Activated CD4-positive, alpha-beta memory T cell treated with anti-CD3 and anti-CD28 coated beads, Interleukin-2, amount 10 ng/mL, durations not matched to agents 7 days and 5 days (primary cell): ENCODE measurements at regions not wholly inside any gene's neighbourhood (a gene's known extent, or its start where the extent isn't known, plus 50 kb on each side); places are given as distances from the start of the nearest gene placed in this dataset.
"Not testable (repeated sequence)": the region's sequence is repeated elsewhere in the genome, so short reads cannot be mapped to it uniquely, and the experiment has no call there.

ENCODE experiments used
- CTCF ChIA-PET: fragments of 350-600 bp; sonication (Branson Sonifier 250); formaldehyde crosslinking; loops from one replicate; lab custom pipeline; 2021; ENCODE audit warnings: antibody characterized with exemption, inconsistent platforms; lab: Charles Lee
- POLR2A ChIA-PET: fragments of 350-600 bp; sonication (Branson Sonifier 250); formaldehyde crosslinking; loops from one replicate; lab custom pipeline; 2021; ENCODE audit warnings: antibody characterized with exemption; lab: Charles Lee
- DNase-seq: peaks from one replicate; pipeline ENCODE4 v3.0.0-alpha.2; 2020
- H3K27ac Mint-ChIP-seq: one replicate; pipeline ENCODE4 v1.8.0; 2021; ENCODE audit warnings: mild to moderate bottlenecking, mixed read lengths
- H3K27me3 Mint-ChIP-seq: one replicate; pipeline ENCODE4 v1.8.0; 2021; ENCODE audit warnings: mixed read lengths
- H3K36me3 Mint-ChIP-seq: one replicate; pipeline ENCODE4 v1.8.0; 2021; ENCODE audit warnings: low read depth, mixed read lengths
- H3K4me1 Mint-ChIP-seq: one replicate; pipeline ENCODE4 v1.8.0; 2021; ENCODE audit warnings: mixed read lengths
- H3K4me3 Mint-ChIP-seq: one replicate; pipeline ENCODE4 v1.8.0; 2021; ENCODE audit warnings: mild to moderate bottlenecking, mixed read lengths
- H3K9me3 Mint-ChIP-seq: one replicate; pipeline ENCODE4 v1.8.0; 2021; ENCODE audit warnings: mixed read lengths

DNA sequence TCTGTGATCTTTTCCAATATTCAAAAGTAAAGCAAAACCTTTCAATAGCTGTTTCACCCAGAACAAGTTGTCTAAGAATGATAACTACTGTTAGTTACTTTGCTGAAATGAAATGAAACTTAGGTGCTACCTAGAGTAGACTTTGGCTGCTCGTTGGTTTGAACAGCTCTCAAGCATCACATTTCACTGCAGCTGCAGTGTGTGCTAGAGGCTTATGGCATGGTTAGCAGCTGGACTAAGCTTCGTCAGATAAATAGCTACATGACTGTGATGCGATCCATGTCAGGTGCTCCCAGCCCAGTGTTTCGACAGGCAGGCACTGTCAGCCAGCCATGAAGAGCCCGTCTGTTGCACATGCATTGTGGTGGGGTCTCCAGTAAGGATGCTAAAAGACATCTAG lies 201.1 kb downstream of the TFAP2B start:
- H3K36me3 Mint-ChIP-seq = no peaks in the 10 kb centered on the region
- ChIA-PET CTCF (no interaction called here), POLR2A (no interaction called here)
- H3K27ac Mint-ChIP-seq = no peak overlapping the region
- no peak overlapping the region for H3K4me3 Mint-ChIP-seq
- H3K9me3 Mint-ChIP-seq = peaks cover 8% of the 10 kb centered on the region
- H3K27me3 Mint-ChIP-seq = no peaks in the 10 kb centered on the region
- no peaks in the 10 kb centered on the region for H3K4me1 Mint-ChIP-seq
- DNase-seq = no peak

DNA sequence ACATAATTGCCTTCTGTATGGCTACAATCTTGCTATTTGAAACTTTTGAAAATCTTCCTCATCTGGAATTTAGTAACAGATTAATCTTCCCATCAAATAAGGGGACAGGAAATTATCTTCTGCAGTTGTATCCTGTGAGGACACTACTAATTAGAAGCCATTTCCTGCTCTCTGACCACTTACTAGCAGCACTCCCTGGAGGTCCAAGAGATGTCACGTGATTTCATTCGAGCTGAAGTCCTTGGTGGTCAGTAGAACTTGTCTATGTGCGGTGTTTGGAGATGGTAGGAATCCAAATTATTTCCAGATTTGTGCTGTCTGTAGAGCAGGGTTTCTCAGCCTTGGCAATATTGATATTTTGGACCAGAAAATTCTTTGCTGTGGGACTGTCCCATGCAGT lies 202.5 kb downstream of the TFAP2B start:
- DNase-seq = no peak
- Mint-ChIP-seq H3K36me3 (no peaks in the 10 kb centered on the region), H3K27me3 (no peaks in the 10 kb centered on the region), H3K4me1 (no peaks in the 10 kb centered on the region), H3K27ac (no peak overlapping the region), H3K9me3 (peaks cover 8% of the 10 kb centered on the region), H3K4me3 (no peak overlapping the region)
- ChIA-PET CTCF (no interaction called here), POLR2A (no interaction called here)

DNA sequence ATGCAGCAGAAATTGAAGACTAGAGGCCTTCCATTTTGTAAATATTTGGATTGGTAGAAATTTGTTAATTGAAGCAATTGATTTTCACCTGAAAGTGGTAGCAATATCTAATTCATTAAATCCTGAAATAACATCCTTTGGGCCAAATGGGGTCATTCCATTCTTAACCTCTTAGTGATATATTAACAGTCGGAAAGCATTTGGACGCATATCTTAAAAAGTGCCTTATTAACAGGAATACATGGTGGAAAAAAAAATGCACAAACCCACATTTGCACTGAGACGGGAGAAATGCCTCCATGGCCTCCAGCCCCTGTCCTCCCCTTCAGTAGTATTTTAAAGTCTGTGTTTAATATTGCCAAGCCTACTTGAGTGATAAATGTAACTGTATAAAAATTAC lies 205.5 kb downstream of the TFAP2B start:
- H3K36me3 Mint-ChIP-seq = no peaks in the 10 kb centered on the region
- POLR2A ChIA-PET = no interaction called here
- CTCF ChIA-PET = interaction anchor here (0.7 kb wide), 1 partner anchor 693 kb away, joined by 4 read pairs; no protein-coding TSS in a partner anchor
- no peak overlapping the region for H3K4me3 Mint-ChIP-seq
- no peak for DNase-seq
- no peaks in the 10 kb centered on the region for H3K4me1 Mint-ChIP-seq
- no peak overlapping the region for H3K27ac Mint-ChIP-seq
- no peaks in the 10 kb centered on the region for H3K27me3 Mint-ChIP-seq
- H3K9me3 Mint-ChIP-seq = peaks cover 7% of the 10 kb centered on the region

DNA sequence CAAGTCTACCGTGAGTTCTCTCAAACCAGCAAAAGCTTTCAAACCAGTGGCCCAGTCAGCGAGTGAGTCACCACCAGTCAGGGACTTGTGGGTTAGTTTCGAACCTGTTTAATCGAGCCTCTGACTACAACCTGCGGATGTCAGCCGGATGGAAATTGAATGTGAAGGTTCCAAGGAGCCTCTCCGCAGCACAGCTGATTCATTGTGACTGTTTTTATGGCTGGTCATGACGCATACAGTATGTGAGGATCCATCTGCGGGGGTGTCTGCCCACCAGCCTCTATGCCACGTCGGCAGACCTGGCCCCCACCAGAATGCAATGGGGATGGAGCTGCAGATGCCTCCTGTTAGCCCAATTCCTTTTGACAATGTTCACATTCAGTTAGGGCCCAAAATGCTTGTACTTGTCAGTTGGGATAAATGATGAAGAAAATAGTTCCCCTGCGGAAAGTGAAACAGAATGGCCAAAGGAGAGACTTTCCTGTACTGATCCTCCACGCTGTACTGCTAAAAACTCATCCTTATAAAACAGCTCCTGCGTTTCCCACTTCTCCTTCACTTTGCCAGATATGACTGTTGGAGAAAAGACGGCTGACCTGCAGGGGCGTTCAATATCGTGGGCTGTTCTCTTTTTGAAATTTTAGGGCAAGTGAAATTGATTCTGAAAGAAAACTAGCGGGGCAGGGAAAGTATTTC lies 206.6 kb downstream of the TFAP2B start:
- ChIA-PET POLR2A (no interaction called here), CTCF (no interaction called here)
- Mint-ChIP-seq H3K4me3 (no peak overlapping the region), H3K36me3 (no peaks in the 10 kb centered on the region), H3K9me3 (peaks cover 2% of the 10 kb centered on the region), H3K4me1 (no peaks in the 10 kb centered on the region), H3K27ac (no peak overlapping the region), H3K27me3 (no peaks in the 10 kb centered on the region)
- DNase-seq = no peak

DNA sequence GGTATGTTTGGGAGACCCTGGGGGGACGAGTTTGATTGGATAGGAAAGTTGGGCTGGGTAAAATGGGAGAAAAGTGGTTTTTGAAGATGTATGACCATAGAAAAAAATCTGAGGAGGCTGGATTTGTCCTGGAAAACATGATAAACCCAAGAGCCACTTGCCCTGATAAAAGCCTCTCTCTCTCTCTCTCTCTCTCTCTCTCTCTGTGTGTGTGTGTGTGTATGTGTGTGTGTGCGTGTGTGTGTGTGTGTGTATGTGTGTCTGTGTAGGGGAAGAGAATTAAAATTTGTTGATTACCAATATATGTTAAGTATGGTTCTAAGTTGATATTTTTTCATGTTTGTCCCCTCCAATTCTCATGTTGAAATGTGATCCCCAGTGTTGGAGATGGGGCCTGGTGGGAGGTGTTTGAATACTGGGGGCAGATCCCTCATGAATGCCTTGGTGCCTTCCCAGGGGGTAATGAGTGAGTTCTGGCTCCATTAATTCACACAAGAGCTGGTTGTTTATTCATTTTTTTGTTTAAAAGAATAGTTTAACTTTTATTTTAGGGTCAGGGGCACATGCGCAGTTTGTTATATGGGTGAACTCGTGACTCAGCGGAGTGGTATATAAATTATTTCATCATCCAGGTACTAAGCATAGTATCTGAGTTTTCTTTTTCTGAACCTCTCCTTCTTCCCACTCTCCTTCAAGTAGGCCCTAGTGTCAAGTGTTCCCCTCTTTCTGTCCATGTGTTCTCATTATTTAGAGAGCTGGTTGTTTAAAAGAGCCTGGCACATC lies 208.8 kb downstream of the TFAP2B start:
- Mint-ChIP-seq H3K4me3 (no peak overlapping the region), H3K4me1 (no peaks in the 10 kb centered on the region), H3K36me3 (no peaks in the 10 kb centered on the region), H3K27ac (no peak overlapping the region), H3K9me3 (peaks cover 2% of the 10 kb centered on the region), H3K27me3 (no peaks in the 10 kb centered on the region)
- POLR2A ChIA-PET = no interaction called here
- CTCF ChIA-PET = no interaction called here
- no peak for DNase-seq

DNA sequence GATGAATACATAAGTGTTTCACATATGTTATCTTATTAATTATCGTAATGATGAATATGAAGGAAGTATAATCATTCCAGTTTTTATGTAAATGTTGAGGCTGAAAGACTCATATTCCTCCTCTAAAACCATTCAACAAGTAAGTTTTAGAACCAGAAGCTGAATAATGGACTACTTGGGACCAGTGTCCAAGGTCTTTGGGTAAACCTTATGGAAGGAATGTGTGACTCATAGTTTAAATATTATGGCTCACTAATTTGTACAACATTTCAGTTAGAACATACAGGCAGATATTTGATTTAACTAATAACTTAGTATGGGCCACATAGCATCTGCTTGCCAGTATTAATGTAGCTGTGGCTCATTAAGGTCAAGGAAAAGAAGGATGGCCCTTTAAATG lies 209.6 kb downstream of the TFAP2B start:
- H3K27me3 Mint-ChIP-seq = no peaks in the 10 kb centered on the region
- no peak overlapping the region for H3K4me3 Mint-ChIP-seq
- no peaks in the 10 kb centered on the region for H3K36me3 Mint-ChIP-seq
- POLR2A ChIA-PET = no interaction called here
- H3K9me3 Mint-ChIP-seq = peaks cover 2% of the 10 kb centered on the region
- no peak overlapping the region for H3K27ac Mint-ChIP-seq
- no peak for DNase-seq
- H3K4me1 Mint-ChIP-seq = no peaks in the 10 kb centered on the region
- CTCF ChIA-PET = no interaction called here

DNA sequence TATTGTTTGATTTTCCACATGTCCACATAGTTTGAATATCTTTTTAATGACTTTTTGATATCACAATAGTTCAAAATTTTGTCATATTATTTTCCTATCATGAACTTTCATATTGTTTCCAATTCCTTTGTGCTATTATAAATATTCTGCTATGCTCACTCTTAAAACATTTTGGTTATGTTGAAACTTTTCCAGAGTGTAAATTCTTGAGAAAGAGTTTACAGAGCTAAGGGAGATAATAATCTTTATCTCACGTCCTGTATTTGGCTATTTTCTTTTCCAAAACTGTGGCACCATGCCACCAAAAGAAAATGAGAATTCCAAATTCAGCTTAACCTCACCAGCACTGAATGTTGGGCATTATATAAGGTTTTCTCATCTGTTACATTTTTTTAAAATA lies 210.9 kb downstream of the TFAP2B start:
- Mint-ChIP-seq H3K27ac (no peak overlapping the region), H3K4me3 (no peak overlapping the region), H3K27me3 (no peaks in the 10 kb centered on the region), H3K36me3 (peaks cover 2% of the 10 kb centered on the region), H3K9me3 (peaks cover 4% of the 10 kb centered on the region), H3K4me1 (no peaks in the 10 kb centered on the region)
- CTCF ChIA-PET = no interaction called here
- POLR2A ChIA-PET = no interaction called here
- no peak for DNase-seq

DNA sequence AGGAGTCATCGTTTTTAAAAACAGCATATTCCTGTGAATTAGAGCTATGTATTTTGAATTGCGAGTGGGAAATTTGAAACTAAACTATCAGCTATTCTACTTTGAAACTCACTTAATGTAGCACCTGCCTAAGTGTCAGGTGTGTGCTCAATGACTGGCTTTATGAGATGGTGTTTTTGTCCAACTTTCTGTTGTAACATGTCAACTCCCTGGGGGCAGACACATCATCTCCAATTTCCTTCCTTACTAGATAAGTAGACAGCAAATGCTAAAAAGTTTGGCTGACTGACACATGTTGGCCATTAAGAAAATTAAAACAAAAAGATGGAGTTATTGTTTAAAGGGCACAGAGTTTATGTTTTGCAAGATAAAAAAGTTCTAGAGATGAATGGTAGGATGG lies 226.9 kb downstream of the TFAP2B start:
- H3K4me1 Mint-ChIP-seq = no peaks in the 10 kb centered on the region
- DNase-seq = no peak
- CTCF ChIA-PET = no interaction called here
- no peaks in the 10 kb centered on the region for H3K27me3 Mint-ChIP-seq
- H3K9me3 Mint-ChIP-seq = no peaks in the 10 kb centered on the region
- H3K27ac Mint-ChIP-seq = no peak overlapping the region
- no peaks in the 10 kb centered on the region for H3K36me3 Mint-ChIP-seq
- H3K4me3 Mint-ChIP-seq = no peak overlapping the region
- POLR2A ChIA-PET = no interaction called here

DNA sequence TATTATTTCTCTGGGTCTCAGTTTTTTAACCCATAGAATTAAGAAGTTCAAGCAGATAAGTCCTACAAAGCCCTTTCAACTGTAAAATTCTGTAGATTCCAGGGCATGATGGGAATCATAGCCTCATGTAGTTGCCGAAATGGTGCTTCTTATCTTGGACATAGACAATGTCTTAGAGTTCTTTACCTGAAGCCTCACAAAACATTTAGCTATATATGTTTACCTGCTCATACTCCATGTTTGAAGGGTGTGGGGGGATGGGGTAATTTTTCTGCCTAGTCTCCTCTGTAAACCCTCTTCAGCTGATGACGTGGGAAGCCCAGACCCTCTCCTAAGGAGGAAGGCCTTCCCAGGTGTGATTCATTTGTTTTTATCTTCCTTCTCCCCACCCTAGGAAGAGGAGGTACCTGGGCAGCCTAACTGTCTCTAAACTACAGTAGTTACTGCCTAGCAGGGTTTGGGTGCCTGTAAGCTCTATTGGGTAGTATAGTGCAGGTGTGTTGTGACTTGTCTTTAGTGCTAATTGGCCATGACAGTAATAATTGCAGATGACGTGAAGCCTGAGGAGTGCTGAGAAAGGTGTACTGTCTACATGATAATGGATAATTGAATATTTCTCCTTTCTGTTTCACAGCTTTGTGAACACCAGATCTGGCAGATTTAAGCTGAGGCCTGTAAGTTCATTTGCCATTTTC lies 230.8 kb downstream of the TFAP2B start:
- DNase-seq = no peak
- H3K36me3 Mint-ChIP-seq = no peaks in the 10 kb centered on the region
- no peaks in the 10 kb centered on the region for H3K27me3 Mint-ChIP-seq
- CTCF ChIA-PET = no interaction called here
- no peaks in the 10 kb centered on the region for H3K4me1 Mint-ChIP-seq
- no peaks in the 10 kb centered on the region for H3K9me3 Mint-ChIP-seq
- no peak overlapping the region for H3K4me3 Mint-ChIP-seq
- POLR2A ChIA-PET = no interaction called here
- no peak overlapping the region for H3K27ac Mint-ChIP-seq

DNA sequence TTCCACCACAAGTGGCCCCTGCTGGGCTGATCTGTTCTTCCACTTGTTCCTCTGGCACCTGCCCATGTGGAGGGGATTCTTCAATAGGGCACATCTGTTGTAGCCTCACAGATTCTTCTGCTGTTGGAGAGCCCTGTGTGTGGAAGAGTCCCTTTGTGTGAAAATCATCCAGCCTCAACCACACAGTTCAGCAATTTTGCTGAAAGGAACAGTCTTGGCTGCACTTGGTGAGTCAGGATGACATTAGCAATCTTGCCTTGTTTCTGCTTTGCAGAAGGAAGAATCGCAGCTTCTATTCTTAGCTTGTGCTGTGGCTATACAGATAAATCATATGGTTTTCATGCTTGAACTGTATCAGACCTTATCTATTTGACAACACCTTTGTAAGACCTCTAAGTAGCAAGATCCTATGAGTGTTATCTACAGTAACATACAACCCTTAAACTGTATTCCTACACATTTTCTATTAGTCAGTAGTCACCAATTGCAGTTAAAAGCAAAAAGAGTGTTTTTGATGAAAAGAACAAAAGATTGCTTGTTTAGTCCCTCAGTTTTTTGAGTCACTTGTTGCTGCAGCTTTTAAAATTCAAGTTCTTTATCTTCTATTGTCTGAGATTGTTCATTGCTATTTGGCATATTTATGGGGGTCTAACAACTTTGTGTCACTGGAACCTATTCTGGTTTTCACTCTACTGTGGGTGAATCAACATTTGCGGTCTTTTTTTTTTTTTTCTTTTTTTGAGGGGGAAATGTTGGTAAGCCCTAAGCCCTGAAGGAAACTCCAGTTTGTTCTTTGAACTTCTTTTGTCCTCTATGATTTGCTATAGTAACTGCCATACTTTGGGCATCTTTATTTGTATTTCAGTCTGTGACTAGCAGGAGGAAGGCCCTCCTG lies 231.6 kb downstream of the TFAP2B start:
- Mint-ChIP-seq H3K9me3 (no peaks in the 10 kb centered on the region), H3K4me3 (no peak overlapping the region), H3K27me3 (no peaks in the 10 kb centered on the region), H3K36me3 (no peaks in the 10 kb centered on the region), H3K27ac (no peak overlapping the region), H3K4me1 (no peaks in the 10 kb centered on the region)
- POLR2A ChIA-PET = no interaction called here
- no peak for DNase-seq
- CTCF ChIA-PET = no interaction called here

DNA sequence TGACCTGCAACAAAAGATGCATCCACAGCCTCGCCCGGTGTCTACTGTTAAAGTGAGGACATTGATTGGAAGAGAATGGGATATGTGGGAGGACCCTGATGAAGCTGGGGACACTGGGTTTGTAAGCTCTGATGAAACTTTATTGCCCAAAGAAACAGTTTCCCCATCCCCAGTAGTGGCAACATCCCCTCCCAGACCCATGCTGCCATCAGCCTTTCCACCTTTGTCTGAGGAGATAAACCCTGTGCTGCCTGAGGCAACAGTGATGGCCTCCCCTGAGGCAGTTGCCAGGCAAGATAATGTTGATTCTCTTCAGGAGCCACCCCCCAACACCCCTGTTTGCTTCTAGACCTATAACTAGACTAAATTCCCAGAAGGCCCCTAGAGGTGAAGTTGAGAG lies 234.0 kb downstream of the TFAP2B start:
- H3K36me3 Mint-ChIP-seq, H3K27me3 Mint-ChIP-seq, DNase-seq, CTCF ChIA-PET, POLR2A ChIA-PET, H3K27ac Mint-ChIP-seq, H3K9me3 Mint-ChIP-seq, H3K4me3 Mint-ChIP-seq, H3K4me1 Mint-ChIP-seq: not testable (repeated sequence)

DNA sequence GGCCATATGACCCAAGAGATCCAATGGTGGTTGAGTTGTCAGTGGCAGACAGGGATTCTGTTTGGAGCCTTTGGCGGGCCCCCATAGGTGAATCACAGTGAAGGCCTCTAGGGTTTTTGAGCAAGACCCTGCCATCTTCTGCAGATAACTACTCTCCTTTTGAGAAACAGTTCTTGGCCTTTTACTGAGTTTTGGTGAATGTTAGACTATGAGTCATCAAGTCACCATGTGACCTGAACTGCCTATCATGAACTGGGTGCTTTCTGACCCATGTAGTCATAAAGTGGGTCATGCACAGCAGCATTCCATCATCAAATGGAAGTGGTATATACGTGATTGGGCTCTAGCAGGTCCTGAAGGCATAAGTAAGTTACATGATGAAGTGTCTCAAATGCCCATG lies 236.6 kb downstream of the TFAP2B start:
- H3K4me3 Mint-ChIP-seq, H3K4me1 Mint-ChIP-seq, H3K9me3 Mint-ChIP-seq, POLR2A ChIA-PET, H3K36me3 Mint-ChIP-seq, DNase-seq, H3K27ac Mint-ChIP-seq, H3K27me3 Mint-ChIP-seq, CTCF ChIA-PET: not testable (repeated sequence)

DNA sequence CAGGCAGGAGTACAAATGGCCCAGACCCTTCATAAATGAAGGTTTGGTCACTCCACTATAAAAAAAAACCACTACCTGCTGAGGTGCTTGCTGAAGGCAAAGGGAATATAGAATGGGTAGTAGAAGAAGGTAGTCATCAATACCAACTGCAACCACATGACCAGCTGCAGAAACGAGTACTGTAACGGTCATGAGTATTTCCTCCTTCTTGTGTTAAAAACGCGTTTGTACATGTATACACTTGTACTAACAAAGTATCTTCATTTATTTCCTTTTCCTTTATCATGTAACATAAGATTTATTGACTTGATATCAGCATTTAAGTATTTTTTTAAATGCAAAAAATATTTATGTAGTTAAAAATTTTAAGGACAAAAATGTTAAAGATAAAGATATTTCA lies 238.6 kb downstream of the TFAP2B start:
- Mint-ChIP-seq H3K27me3 (no peaks in the 10 kb centered on the region), H3K4me1 (no peaks in the 10 kb centered on the region), H3K4me3 (no peak overlapping the region), H3K27ac (no peak overlapping the region), H3K36me3 (no peaks in the 10 kb centered on the region), H3K9me3 (peaks cover 5% of the 10 kb centered on the region)
- ChIA-PET CTCF (no interaction called here), POLR2A (no interaction called here)
- DNase-seq = no peak
